ENCODE measurements at regions not wholly inside any gene's neighbourhood (a gene's known extent, or its start where the extent isn't known, plus 50 kb on each side); places are given as distances from the start of the nearest gene placed in this dataset.
"Not testable (repeated sequence)": the region's sequence is repeated elsewhere in the genome, so short reads cannot be mapped to it uniquely, and the experiment has no call there.

DNA sequence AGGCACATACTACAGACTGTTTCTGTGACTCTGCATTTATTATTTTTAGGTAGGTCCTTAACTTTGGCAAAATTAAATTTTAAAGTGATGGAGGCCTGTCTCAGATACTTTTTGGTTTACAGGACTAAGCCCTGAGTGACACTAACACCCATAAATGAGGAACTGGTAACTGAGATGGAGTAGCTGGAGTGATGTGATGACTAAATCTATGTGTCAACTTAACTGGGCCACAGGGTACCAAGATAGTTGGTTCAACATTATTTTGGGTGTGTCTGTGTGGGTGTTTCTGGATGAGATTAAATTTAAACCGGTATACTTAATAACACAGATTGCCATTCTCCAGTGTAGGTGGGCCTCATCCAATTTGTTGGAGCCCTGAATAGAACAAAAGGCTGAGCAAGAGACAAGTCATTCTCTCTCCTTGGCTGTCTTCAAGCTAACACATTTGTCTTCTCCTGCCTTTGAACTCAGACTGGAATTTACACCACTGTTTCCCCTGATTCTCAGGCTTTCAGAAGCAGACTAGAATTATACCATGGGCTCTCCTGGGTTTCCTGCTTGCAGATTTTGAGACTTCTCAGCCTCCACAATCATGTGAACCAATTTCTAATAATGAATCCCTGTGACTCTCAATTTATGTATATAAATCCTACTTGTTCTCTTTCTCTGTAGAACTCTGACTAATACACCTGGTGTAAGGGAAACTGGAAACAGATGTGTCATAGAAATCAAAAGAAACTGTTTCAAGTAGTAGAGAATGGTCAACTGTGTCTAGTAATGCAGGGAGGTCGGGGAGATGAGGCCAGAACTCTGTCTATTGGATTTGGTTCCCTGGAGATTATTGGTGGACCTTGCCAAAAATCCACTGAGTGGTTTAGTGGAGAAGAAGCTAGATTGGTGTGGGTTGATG is 579.2 kb downstream of the EPM2A start:
- DNase-seq (no peak), ATAC-seq (ENCODE audit: low read depth) (no peak)
- H3K9me3 Mint-ChIP-seq, result peaks cover 10% of the 10 kb centered on the region
- no peak overlapping the region for H3K27ac Mint-ChIP-seq
- TF ChIP-seq CTCF (IDR thresholded peaks at IDR 0.05), result no peak
- H3K4me1 Mint-ChIP-seq, result no peaks in the 10 kb centered on the region
- ChIA-PET POLR2A (no interaction called here), CTCF (interaction anchor here (0.6 kb wide), 1 partner anchor 115 kb away, joined by 4 read pairs; no protein-coding TSS in a partner anchor)
- H3K4me3 Mint-ChIP-seq, result no peak overlapping the region
- no peaks in the 10 kb centered on the region for H3K27me3 Mint-ChIP-seq
- H3K36me3 Mint-ChIP-seq (ENCODE audit: low read depth), result no peaks in the 10 kb centered on the region
- intact Hi-C loops (cut with micrococcal nuclease), result no loop called here

GRCh38 chr6:145158636-145159035 is 576.7 kb downstream of the EPM2A start:
- peaks cover 10% of the 10 kb centered on the region for H3K9me3 Mint-ChIP-seq
- CTCF ChIA-PET; H3K4me1 Mint-ChIP-seq; H3K27me3 Mint-ChIP-seq; ATAC-seq (ENCODE audit: low read depth); H3K36me3 Mint-ChIP-seq (ENCODE audit: low read depth); POLR2A ChIA-PET; DNase-seq; H3K4me3 Mint-ChIP-seq; intact Hi-C loops (cut with micrococcal nuclease); H3K27ac Mint-ChIP-seq: not testable (repeated sequence)

- H3K9me3 Mint-ChIP-seq, result peaks cover 10% of the 10 kb centered on the region
Observed at GRCh38 chr6:145159921-145160320, 575.4 kb downstream of the EPM2A start.

DNA sequence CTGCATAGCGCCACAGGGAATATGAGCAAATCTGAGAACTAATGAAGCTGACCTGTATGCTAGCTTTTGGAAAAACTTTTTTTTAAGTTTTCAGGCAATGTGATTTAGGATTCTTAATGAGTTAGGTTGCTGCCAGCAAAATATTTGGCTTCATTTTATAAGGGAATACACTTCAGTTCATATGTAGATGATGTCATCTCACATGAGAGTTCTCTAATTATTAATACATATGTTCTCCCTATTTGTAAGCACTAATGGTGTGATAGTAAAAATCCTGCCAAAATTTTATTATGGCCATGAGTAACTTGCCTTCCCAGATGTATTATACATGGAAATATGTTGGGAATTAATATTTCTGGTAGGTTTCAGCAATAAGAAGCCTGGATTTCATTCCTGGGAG is 573.8 kb downstream of the EPM2A start:
- ATAC-seq (ENCODE audit: low read depth), result no peak
- intact Hi-C loops (cut with micrococcal nuclease), result no loop called here
- POLR2A ChIA-PET, result no interaction called here
- peaks cover 2% of the 10 kb centered on the region for H3K27me3 Mint-ChIP-seq
- TF ChIP-seq CTCF (IDR thresholded peaks at IDR 0.05), result no peak
- H3K4me3 Mint-ChIP-seq, result no peak overlapping the region
- H3K9me3 Mint-ChIP-seq, result peaks cover 10% of the 10 kb centered on the region
- no peaks in the 10 kb centered on the region for H3K4me1 Mint-ChIP-seq
- DNase-seq, result no peak
- no peaks in the 10 kb centered on the region for H3K36me3 Mint-ChIP-seq (ENCODE audit: low read depth)
- CTCF ChIA-PET, result no interaction called here
- no peak overlapping the region for H3K27ac Mint-ChIP-seq

More at GRCh38 chr6:145159921-145160320, 575.4 kb downstream of the EPM2A start:
- Mint-ChIP-seq H3K27me3 (peaks cover 2% of the 10 kb centered on the region), H3K4me3 (no peak overlapping the region), H3K36me3 (ENCODE audit: low read depth) (no peaks in the 10 kb centered on the region), H3K27ac (no peak overlapping the region), H3K4me1 (no peaks in the 10 kb centered on the region)
- no peak for TF ChIP-seq CTCF (IDR thresholded peaks at IDR 0.05)
- CTCF ChIA-PET, result no interaction called here
- no peak for ATAC-seq (ENCODE audit: low read depth)
- POLR2A ChIA-PET, result no interaction called here
- intact Hi-C loops (cut with micrococcal nuclease), result no loop called here
- DNase-seq, result no peak

DNA sequence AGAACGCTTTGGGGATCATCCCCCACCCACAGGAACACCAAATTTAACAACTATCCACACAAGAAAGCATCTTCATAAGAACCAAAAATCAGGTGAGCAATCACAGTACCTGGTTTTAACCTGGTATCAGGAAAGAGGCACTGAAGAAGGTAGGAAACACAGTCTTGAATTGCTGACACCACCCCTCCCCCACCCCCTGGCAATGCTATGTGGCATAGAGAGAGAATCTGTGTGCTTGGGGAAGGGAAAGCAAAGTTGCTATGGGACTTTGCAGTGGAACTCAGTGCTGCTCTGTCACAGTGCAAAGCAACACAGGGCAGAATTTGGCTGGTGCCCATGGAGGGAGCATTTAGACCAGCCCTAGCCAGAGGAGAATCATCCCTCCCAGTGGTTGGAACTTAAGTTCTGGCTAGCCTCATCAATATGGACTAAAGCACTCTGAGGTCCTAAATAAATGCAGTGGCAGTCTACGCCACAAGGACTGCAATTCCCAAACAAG is 565.5 kb downstream of the EPM2A start:
- intact Hi-C loops (cut with micrococcal nuclease), result no loop called here
- ATAC-seq (ENCODE audit: low read depth) (no peak), DNase-seq (no peak)
- H3K27me3 Mint-ChIP-seq, result peaks cover 3% of the 10 kb centered on the region
- H3K4me3 Mint-ChIP-seq, result no peak overlapping the region
- no peaks in the 10 kb centered on the region for H3K4me1 Mint-ChIP-seq
- TF ChIP-seq CTCF (IDR thresholded peaks at IDR 0.05), result no peak
- ChIA-PET POLR2A (no interaction called here), CTCF (no interaction called here)
- no peak overlapping the region for H3K27ac Mint-ChIP-seq
- H3K9me3 Mint-ChIP-seq, result no peaks in the 10 kb centered on the region
- H3K36me3 Mint-ChIP-seq (ENCODE audit: low read depth), result no peaks in the 10 kb centered on the region
